Stimulated activated CD4-positive, alpha-beta T cell treated with anti-CD3 and anti-CD28 coated beads, Interleukin-4, amount 100 ng/mL, for 24 hours (primary cell): ENCODE measurements at regions not wholly inside any gene's neighbourhood (a gene's known extent, or its start where the extent isn't known, plus 50 kb on each side); places are given as distances from the start of the nearest gene placed in this dataset.

Experiments used
- DNase-seq: peaks from one replicate; pipeline ENCODE4 v3.0.0-alpha.2; 2020

GRCh38 chr10:131653554-131654470 is 247.0 kb upstream of the PPP2R2D start:
- no peak for DNase-seq

GRCh38 chr10:131654471-131655087 is 246.2 kb upstream of the PPP2R2D start:
- no peak for DNase-seq

GRCh38 chr10:131655101-131655849 is 245.5 kb upstream of the PPP2R2D start:
- DNase-seq = no peak

GRCh38 chr10:131656009-131656408 is 244.8 kb upstream of the PPP2R2D start:
- DNase-seq = no peak

DNA sequence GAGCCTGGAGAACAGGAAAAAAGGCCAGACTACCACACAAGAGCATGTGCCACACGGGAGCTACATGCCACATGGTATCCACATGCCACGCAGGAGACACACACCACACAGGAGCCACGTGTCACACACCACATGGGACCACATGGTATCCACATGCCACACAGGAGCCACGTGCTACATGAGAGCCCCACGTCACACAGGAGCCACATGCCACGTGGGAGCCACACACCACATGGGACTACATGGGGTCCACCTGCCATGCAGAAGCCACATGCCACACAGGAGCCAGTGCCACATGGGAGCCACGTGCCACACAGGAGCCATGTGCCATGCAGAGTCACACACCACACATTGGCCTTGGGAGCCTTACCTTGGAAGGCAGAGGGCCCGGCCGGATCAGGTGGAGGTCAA is 244.4 kb upstream of the PPP2R2D start:
- DNase-seq = no peak

DNA sequence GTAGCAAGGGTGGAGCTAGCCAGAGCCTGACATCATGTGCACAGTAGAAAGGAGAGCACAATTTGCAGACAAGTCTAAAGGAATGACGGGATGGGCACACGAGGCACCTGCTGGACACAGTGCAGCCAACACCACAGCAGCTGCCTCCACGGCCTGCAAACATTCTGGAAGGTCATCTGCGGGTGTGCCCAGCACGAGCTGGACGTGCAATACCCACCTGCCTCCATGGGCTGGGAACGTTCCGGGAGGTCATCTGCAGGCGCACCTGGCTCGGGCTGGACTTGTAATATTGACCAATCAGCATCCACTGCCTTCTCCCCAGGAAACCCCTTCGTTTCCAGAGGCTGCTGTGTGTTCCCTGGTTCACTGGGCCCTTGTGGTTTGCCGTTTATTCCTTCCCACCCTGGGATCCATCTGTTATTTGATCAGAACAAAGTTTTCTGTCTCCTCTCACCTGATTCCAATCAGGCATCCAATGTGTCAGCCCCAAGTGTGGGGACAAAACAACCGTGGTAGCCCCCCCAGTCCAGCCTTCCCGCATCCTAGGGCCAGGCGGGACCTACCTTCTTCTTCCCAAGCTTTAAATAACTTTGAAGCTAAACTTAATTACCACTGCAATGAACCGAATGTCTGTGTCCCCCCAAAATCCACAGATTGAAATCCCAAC is 243.4 kb upstream of the PPP2R2D start:
- no peak for DNase-seq

GRCh38 chr10:131657985-131658330 is 242.8 kb upstream of the PPP2R2D start:
- no peak for DNase-seq

GRCh38 chr10:131658476-131659110 is 242.2 kb upstream of the PPP2R2D start:
- DNase-seq = no peak

GRCh38 chr10:131660427-131660826 is 240.4 kb upstream of the PPP2R2D start:
- DNase-seq = no peak

- DNase-seq = no peak
These were observed 238.0 kb upstream of the PPP2R2D start for GRCh38 chr10:131662851-131663250.

- DNase-seq = no peak
These were observed 237.5 kb upstream of the PPP2R2D start for GRCh38 chr10:131663351-131663750.

GRCh38 chr10:131666091-131666490 is 234.7 kb upstream of the PPP2R2D start:
- DNase-seq = no peak

GRCh38 chr10:131667047-131667446 is 233.8 kb upstream of the PPP2R2D start:
- DNase-seq = no peak

DNA sequence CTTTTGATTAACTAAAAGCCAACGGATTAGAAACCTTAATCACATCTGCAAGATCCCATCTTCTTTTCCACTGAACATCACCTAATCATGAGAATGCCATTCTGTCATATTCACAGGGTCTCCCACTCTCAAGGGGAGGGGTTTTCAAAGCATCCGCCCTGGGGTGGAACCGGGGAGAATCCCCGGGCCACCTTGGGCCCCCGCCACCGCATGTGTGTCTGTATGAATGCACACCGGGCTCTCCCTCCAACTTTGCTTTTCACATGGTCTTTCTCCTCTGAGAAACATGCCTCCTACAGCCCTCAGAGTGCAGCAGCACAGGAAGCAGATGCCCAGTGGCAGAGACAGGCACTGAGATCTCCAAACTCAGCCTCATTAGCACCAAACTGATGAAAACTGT is 233.2 kb upstream of the PPP2R2D start:
- no peak for DNase-seq

- no peak for DNase-seq
These were observed 231.9 kb upstream of the PPP2R2D start for GRCh38 chr10:131668903-131669302.

DNA sequence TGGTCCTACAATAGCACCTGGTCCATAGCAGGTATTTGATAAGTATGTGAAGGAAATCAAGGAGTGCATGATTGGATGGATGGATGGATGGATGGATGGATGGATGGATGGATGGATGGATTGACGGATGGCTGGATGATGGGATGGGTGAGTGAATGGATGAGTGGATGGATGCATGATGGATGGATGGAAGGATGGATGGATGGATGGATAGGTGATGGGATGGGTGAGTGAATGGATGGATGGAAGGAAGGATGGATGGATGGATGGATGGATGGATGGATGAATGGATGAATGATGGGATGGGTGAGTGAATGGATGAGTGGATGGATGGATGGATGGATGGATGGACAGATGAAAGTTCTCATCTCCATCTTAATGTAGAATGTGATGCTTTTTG is 231.0 kb upstream of the PPP2R2D start:
- no peak for DNase-seq

GRCh38 chr10:131670341-131670740 is 230.5 kb upstream of the PPP2R2D start:
- DNase-seq = no peak

DNA sequence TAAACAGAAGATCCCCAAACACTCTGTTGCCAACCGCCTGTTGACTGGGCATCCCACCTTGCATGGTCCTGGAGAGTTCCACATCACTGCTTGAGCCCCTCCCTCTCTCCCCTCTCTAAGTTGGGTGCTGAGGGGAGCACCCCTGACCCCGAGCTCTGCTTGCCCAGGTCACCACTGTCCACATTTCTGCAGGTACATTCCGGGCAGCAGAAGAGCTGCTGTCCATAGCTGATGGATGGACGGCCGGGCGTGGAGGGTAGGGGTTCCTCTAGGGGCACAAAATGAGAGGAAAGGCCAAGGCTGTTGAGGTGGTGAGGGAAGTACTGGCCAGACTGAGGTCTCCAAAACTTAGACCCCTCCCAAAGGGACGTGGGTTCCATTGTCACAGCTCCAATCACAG is 227.4 kb upstream of the PPP2R2D start:
- DNase-seq = no peak

DNA sequence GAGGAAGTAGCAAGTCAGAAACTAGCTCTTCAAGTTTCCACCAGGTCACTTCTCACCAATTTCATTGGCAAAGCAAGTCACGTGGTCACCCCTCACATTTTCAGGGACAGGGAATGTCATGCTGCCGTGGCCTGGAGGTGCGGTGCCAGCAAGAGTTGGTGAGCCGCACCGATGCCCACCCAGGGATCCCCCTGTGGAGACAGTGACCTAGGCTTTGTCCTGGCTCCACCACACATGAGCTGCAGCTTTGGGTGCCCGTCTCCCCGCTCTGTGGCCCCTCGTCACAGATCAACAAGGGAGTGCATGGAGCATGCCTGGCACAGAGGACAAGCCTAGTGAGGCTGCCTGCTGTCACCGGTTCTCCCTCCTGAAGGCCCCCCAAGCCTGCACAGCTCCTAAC is 226.7 kb upstream of the PPP2R2D start:
- DNase-seq = no peak

DNA sequence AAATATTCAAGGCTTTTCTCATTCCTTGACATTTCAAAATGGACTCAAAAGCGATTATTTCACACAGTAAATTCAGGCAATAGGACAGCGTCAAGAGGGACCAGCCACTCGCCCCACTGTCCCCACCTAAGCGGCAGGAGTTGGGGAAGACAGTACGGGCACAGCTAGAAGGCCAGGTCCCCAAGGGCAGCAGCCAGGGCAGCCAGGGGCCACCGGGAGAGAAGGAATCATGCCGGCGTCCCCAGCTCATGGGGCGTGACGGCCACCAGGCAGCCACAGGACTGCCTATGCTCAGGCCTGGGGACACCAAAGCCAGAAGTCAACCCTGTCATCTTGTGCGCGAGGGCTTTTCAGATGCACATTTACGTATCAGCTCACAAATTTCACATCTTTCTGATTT is 225.7 kb upstream of the PPP2R2D start:
- no peak for DNase-seq

DNA sequence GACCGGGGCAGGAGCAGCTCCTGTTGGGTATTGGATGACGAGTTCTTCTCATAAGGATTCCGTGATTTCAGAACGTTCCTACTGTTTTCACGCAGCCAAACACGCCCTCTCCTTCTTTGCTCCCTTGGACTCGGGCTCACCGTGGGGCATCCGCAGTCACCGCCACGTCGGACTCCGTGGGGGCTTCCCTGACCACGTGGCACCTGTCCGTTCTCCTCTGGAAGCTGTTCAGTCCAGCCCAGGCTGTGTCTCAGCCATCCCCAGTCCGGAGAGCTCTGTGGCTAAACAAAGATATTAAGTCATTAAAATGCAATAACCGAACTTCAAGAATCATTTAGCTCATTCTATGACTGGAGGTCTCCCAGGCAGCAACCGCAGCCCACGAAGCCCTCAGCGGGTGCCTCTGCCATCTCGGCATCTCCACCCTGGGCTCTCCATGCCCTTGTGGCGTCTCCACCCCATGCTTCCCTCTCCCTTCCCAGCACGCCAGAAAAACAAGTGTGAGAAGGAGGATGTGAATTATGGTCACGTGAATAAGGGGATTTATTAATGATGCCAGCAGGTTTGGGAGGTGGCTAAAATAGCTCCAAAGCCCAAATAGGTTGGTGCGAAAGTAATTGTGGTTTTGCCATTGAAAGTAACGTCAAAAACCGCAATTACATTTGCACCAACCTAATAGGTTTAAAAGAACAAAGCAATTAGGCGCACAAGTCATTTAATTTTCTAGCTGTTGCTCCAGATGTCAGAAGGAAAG is 224.6 kb upstream of the PPP2R2D start:
- no peak for DNase-seq
